Memory B cell (primary cell): ENCODE measurements at regions not wholly inside any gene's neighbourhood (a gene's known extent, or its start where the extent isn't known, plus 50 kb on each side); places are given as distances from the start of the nearest gene placed in this dataset.

Source experiments
- ATAC-seq: fragments of 150-1000 bp; cut with Tn5 transposase; 2 replicates; pipeline ENCODE4 v1.10.0; 2021; ENCODE audit warnings: low read depth, mild to moderate bottlenecking, moderate library complexity
- DNase-seq, 2 donors: peaks; one replicate each; pipeline ENCODE4 v3.0.0; 2022; ENCODE audit warnings: low spot score in 2 of 2
- H3K27ac Mint-ChIP-seq: one replicate; pipeline ENCODE4 v1.8.0; 2022; ENCODE audit warnings: mild to moderate bottlenecking, moderate library complexity, mixed read lengths
- H3K27me3 Mint-ChIP-seq: one replicate; pipeline ENCODE4 v1.8.0; 2022; ENCODE audit warnings: mixed read lengths
- H3K36me3 Mint-ChIP-seq: one replicate; pipeline ENCODE4 v1.8.0; 2022; ENCODE audit warnings: mild to moderate bottlenecking, mixed read lengths
- H3K4me1 Mint-ChIP-seq: one replicate; pipeline ENCODE4 v1.8.0; 2022; ENCODE audit warnings: mixed read lengths
- H3K4me3 Mint-ChIP-seq: one replicate; pipeline ENCODE4 v1.8.0; 2022; ENCODE audit warnings: mild to moderate bottlenecking, moderate library complexity, mixed read lengths
- H3K9me3 Mint-ChIP-seq: one replicate; pipeline ENCODE4 v1.8.0; 2022; ENCODE audit warnings: mixed read lengths

- peak; percentile 85 for ATAC-seq
- H3K4me3 Mint-ChIP-seq: peak overlapping the region; percentile 15
- no peaks in the 10 kb centered on the region for H3K36me3 Mint-ChIP-seq
- no peak for DNase-seq
- H3K4me1 Mint-ChIP-seq: peaks cover 4% of the 10 kb centered on the region
- H3K27me3 Mint-ChIP-seq: no peaks in the 10 kb centered on the region
- H3K27ac Mint-ChIP-seq: no peak overlapping the region
- H3K9me3 Mint-ChIP-seq: no peaks in the 10 kb centered on the region
These were observed 563.5 kb downstream of the PDCD6IP start for GRCh38 chr3:34361921-34362320.

- H3K4me3 Mint-ChIP-seq: no peak overlapping the region
- no peaks in the 10 kb centered on the region for H3K9me3 Mint-ChIP-seq
- H3K36me3 Mint-ChIP-seq: no peaks in the 10 kb centered on the region
- peaks cover 4% of the 10 kb centered on the region for H3K4me1 Mint-ChIP-seq
- H3K27ac Mint-ChIP-seq: no peak overlapping the region
- no peak for DNase-seq
- H3K27me3 Mint-ChIP-seq: no peaks in the 10 kb centered on the region
- ATAC-seq: no peak
These were observed 564.5 kb downstream of the PDCD6IP start for GRCh38 chr3:34362910-34363309.

GRCh38 chr3:34363881-34364280 lies 565.5 kb downstream of the PDCD6IP start:
- no peaks in the 10 kb centered on the region for H3K27me3 Mint-ChIP-seq
- H3K4me1 Mint-ChIP-seq: peaks cover 4% of the 10 kb centered on the region

GRCh38 chr3:34364335-34364734 lies 565.9 kb downstream of the PDCD6IP start:
- H3K4me3 Mint-ChIP-seq: no peak overlapping the region
- H3K27ac Mint-ChIP-seq: no peak overlapping the region
- H3K9me3 Mint-ChIP-seq: no peaks in the 10 kb centered on the region
- H3K4me1 Mint-ChIP-seq: peaks cover 4% of the 10 kb centered on the region
- no peaks in the 10 kb centered on the region for H3K36me3 Mint-ChIP-seq
- H3K27me3 Mint-ChIP-seq: no peaks in the 10 kb centered on the region
- ATAC-seq (no peak), DNase-seq (no peak)

More at GRCh38 chr3:34363881-34364280, 565.5 kb downstream of the PDCD6IP start:
- no peak overlapping the region for H3K27ac Mint-ChIP-seq
- ATAC-seq (no peak), DNase-seq (no peak)
- no peaks in the 10 kb centered on the region for H3K36me3 Mint-ChIP-seq
- H3K9me3 Mint-ChIP-seq: no peaks in the 10 kb centered on the region
- no peak overlapping the region for H3K4me3 Mint-ChIP-seq

GRCh38 chr3:34365231-34365630 lies 566.8 kb downstream of the PDCD6IP start:
- no peaks in the 10 kb centered on the region for H3K9me3 Mint-ChIP-seq
- ATAC-seq (no peak), DNase-seq (no peak)
- H3K27me3 Mint-ChIP-seq: no peaks in the 10 kb centered on the region
- H3K27ac Mint-ChIP-seq: no peak overlapping the region
- H3K4me3 Mint-ChIP-seq: no peak overlapping the region
- peaks cover 4% of the 10 kb centered on the region for H3K4me1 Mint-ChIP-seq
- H3K36me3 Mint-ChIP-seq: peaks cover 3% of the 10 kb centered on the region

- Mint-ChIP-seq H3K27me3 (no peaks in the 10 kb centered on the region), H3K36me3 (peaks cover 3% of the 10 kb centered on the region), H3K9me3 (no peaks in the 10 kb centered on the region), H3K4me1 (peaks cover 4% of the 10 kb centered on the region), H3K4me3 (no peak overlapping the region), H3K27ac (no peak overlapping the region)
- DNase-seq (no peak), ATAC-seq (no peak)
These were observed 567.3 kb downstream of the PDCD6IP start for GRCh38 chr3:34365771-34366170.

- no peak for ATAC-seq
- no peak overlapping the region for H3K27ac Mint-ChIP-seq
- DNase-seq: no peak
- no peaks in the 10 kb centered on the region for H3K9me3 Mint-ChIP-seq
- peaks cover 3% of the 10 kb centered on the region for H3K36me3 Mint-ChIP-seq
- no peaks in the 10 kb centered on the region for H3K27me3 Mint-ChIP-seq
- no peak overlapping the region for H3K4me3 Mint-ChIP-seq
- H3K4me1 Mint-ChIP-seq: no peaks in the 10 kb centered on the region
These were observed 569.1 kb downstream of the PDCD6IP start for GRCh38 chr3:34367521-34367920.

GRCh38 chr3:34374521-34374920 lies 576.1 kb downstream of the PDCD6IP start:
- H3K9me3 Mint-ChIP-seq: no peaks in the 10 kb centered on the region
- H3K27ac Mint-ChIP-seq: no peak overlapping the region
- H3K4me3 Mint-ChIP-seq: no peak overlapping the region
- ATAC-seq (no peak), DNase-seq (no peak)
- no peaks in the 10 kb centered on the region for H3K27me3 Mint-ChIP-seq
- H3K4me1 Mint-ChIP-seq: peaks cover 8% of the 10 kb centered on the region
- peaks cover 3% of the 10 kb centered on the region for H3K36me3 Mint-ChIP-seq

- Mint-ChIP-seq H3K4me1 (peaks cover 8% of the 10 kb centered on the region), H3K27ac (no peak overlapping the region), H3K4me3 (no peak overlapping the region), H3K36me3 (no peaks in the 10 kb centered on the region), H3K9me3 (no peaks in the 10 kb centered on the region), H3K27me3 (no peaks in the 10 kb centered on the region)
- DNase-seq: no peak
- no peak for ATAC-seq
These were observed 578.3 kb downstream of the PDCD6IP start for GRCh38 chr3:34376691-34377090.

- Mint-ChIP-seq H3K27me3 (no peaks in the 10 kb centered on the region), H3K36me3 (no peaks in the 10 kb centered on the region), H3K4me3 (no peak overlapping the region), H3K9me3 (no peaks in the 10 kb centered on the region), H3K4me1 (peaks cover 10% of the 10 kb centered on the region), H3K27ac (no peak overlapping the region)
- ATAC-seq: no peak
- DNase-seq: no peak
These were observed 579.5 kb downstream of the PDCD6IP start for GRCh38 chr3:34377961-34378360.

- H3K4me1 Mint-ChIP-seq: peaks cover 2% of the 10 kb centered on the region
- no peak overlapping the region for H3K4me3 Mint-ChIP-seq
- H3K27ac Mint-ChIP-seq: no peak overlapping the region
- ATAC-seq (no peak), DNase-seq (no peak)
- no peaks in the 10 kb centered on the region for H3K27me3 Mint-ChIP-seq
- no peaks in the 10 kb centered on the region for H3K9me3 Mint-ChIP-seq
- H3K36me3 Mint-ChIP-seq: no peaks in the 10 kb centered on the region
These were observed 582.8 kb downstream of the PDCD6IP start for GRCh38 chr3:34381243-34381642.

GRCh38 chr3:34382859-34383258 lies 584.4 kb downstream of the PDCD6IP start:
- Mint-ChIP-seq H3K9me3 (no peaks in the 10 kb centered on the region), H3K36me3 (no peaks in the 10 kb centered on the region), H3K4me3 (no peak overlapping the region), H3K27me3 (no peaks in the 10 kb centered on the region), H3K4me1 (peaks cover 2% of the 10 kb centered on the region), H3K27ac (no peak overlapping the region)
- ATAC-seq (no peak), DNase-seq (no peak)

GRCh38 chr3:34386309-34386708 lies 587.9 kb downstream of the PDCD6IP start:
- H3K9me3 Mint-ChIP-seq: no peaks in the 10 kb centered on the region
- peaks cover 2% of the 10 kb centered on the region for H3K4me1 Mint-ChIP-seq
- H3K36me3 Mint-ChIP-seq: no peaks in the 10 kb centered on the region
- H3K27ac Mint-ChIP-seq: no peak overlapping the region
- ATAC-seq (no peak), DNase-seq (no peak)
- H3K27me3 Mint-ChIP-seq: no peaks in the 10 kb centered on the region
- no peak overlapping the region for H3K4me3 Mint-ChIP-seq

GRCh38 chr3:34387826-34388564 lies 589.6 kb downstream of the PDCD6IP start:
- no peak overlapping the region for H3K27ac Mint-ChIP-seq
- H3K4me1 Mint-ChIP-seq: no peaks in the 10 kb centered on the region
- no peak overlapping the region for H3K4me3 Mint-ChIP-seq
- H3K36me3 Mint-ChIP-seq: no peaks in the 10 kb centered on the region
- ATAC-seq: no peak
- peaks cover 3% of the 10 kb centered on the region for H3K9me3 Mint-ChIP-seq
- H3K27me3 Mint-ChIP-seq: no peaks in the 10 kb centered on the region
- no peak for DNase-seq

GRCh38 chr3:34388830-34389229 lies 590.4 kb downstream of the PDCD6IP start:
- no peaks in the 10 kb centered on the region for H3K4me1 Mint-ChIP-seq
- ATAC-seq (no peak), DNase-seq (no peak)
- no peaks in the 10 kb centered on the region for H3K36me3 Mint-ChIP-seq
- no peaks in the 10 kb centered on the region for H3K27me3 Mint-ChIP-seq
- H3K9me3 Mint-ChIP-seq: peaks cover 5% of the 10 kb centered on the region
- H3K4me3 Mint-ChIP-seq: no peak overlapping the region
- no peak overlapping the region for H3K27ac Mint-ChIP-seq
